GM12873 (cell line): ENCODE measurements at regions not wholly inside any gene's neighbourhood (a gene's known extent, or its start where the extent isn't known, plus 50 kb on each side); places are given as distances from the start of the nearest gene placed in this dataset.

Experiments used
- TF ChIP-seq, protein P1 (sequence below): IDR thresholded peaks from 2 replicates; pipeline ENCODE4 v1.5.1; 2012; ENCODE audit warnings: low read depth, mild to moderate bottlenecking, moderate library complexity, low read length, control low read depth; ENCODE audit not compliant: insufficient read depth; ENCODE audit errors: missing control alignments

GRCh38 chr5:155540000-155540595 lies 526.5 kb downstream of the KIF4B start:
- TF ChIP-seq, protein P1, sequence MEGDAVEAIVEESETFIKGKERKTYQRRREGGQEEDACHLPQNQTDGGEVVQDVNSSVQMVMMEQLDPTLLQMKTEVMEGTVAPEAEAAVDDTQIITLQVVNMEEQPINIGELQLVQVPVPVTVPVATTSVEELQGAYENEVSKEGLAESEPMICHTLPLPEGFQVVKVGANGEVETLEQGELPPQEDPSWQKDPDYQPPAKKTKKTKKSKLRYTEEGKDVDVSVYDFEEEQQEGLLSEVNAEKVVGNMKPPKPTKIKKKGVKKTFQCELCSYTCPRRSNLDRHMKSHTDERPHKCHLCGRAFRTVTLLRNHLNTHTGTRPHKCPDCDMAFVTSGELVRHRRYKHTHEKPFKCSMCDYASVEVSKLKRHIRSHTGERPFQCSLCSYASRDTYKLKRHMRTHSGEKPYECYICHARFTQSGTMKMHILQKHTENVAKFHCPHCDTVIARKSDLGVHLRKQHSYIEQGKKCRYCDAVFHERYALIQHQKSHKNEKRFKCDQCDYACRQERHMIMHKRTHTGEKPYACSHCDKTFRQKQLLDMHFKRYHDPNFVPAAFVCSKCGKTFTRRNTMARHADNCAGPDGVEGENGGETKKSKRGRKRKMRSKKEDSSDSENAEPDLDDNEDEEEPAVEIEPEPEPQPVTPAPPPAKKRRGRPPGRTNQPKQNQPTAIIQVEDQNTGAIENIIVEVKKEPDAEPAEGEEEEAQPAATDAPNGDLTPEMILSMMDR, result no peak

DNA sequence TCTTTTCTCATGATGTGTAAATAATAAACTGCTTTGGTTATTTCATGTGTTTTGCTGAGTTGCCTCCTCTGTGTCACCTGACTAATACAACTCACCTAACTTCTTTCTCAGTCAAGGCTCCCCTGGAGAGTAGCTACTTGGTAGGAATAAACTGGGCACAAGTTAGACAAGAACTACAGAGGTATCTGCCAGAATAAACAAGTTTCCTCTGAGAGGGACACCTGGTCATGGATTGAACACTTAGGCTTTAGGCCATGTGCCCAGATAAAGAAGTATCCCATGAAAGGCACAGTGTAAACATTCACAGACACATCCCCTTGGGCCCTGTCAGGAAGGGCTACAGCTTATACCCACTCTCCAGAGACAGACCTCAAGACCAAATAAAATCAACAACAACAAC lies 532.5 kb downstream of the KIF4B start:
- TF ChIP-seq, protein P1, result no peak

DNA sequence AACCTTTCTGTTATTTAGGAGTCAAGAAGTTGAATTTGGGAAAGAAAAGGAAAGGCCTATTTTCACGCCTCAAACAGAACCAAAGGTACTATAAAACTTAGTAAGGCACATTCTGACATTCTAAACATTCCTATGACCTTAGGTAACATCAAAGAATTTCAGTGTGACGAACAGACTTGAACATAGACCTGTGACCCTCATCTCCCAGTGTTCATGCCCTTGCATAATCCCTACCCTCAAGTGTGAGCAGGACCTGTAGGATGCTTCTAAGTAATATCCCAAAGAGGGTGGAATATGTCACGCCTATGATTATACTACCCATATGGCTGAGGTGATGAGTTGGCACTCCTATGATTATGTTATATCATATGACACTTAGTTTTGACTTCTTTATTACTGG lies 540.9 kb downstream of the KIF4B start:
- TF ChIP-seq, protein P1, result no peak

DNA sequence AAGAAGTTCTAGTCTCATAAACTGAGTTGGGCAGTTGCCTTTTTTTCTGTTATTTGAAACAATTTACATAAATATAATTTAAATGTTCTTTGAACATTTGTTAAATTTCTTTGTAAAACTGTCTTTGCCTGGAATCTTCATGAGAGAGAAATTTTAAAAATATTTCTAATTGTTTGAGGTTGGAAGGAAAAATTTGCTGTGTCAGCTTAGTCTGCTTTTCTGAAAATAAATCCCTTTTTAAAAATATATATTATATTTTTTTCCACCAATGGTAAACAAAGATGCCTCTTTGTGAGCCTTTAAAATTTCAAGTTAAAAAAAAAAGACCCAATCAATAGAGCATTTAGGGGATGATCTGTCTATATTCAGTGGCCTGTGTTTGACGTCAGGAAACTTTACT lies 542.7 kb downstream of the KIF4B start:
- TF ChIP-seq, protein P1, result no peak

- TF ChIP-seq, protein P1, result no peak
Measured at GRCh38 chr5:155556700-155557099, 543.1 kb downstream of the KIF4B start.

DNA sequence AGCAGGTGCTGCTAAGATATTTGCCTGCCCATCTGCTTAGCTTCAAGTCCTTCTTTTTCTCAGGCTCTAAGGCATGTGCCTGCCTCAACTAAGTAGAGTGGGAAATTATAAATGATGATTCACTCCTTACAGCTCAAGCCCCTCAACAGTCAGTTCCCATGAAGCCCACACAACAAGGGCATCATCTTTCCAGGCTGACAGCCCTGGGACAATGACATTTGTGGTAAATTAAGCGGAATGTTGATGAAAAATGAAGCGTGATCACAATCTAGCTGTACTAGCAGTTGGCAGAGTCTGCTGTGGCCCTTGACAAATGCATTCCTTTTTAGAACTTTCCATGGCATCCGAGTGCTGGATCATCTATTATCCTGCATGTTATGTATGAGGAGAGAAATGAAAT lies 548.6 kb downstream of the KIF4B start:
- TF ChIP-seq, protein P1, result no peak

DNA sequence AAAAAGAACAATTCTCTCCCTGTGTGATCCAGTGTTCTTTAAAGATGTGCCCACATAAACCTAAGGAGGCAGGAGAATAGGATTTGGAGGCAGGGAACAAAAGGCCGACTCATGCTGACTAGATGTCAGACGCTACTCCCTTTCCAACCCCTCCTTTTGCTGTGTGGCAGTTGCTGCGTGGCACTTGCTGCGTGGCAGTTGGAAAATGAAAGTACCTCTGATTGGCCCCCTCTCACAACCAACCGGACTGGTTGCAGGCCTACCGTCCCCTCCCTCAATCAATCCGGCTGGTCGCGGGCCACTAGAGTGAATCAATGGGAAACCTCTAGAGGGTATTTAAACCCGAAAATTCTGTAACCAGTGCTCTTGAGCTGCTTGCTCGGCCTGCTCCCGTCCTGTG lies 551.0 kb downstream of the KIF4B start:
- TF ChIP-seq, protein P1, result no peak
